OCI-LY3 (cell line): ENCODE measurements at regions not wholly inside any gene's neighbourhood (a gene's known extent, or its start where the extent isn't known, plus 50 kb on each side); places are given as distances from the start of the nearest gene placed in this dataset.

ENCODE experiments used
- H2AFZ ChIP-seq: fragments of 200-600, 300-600 bp; shearing (Covaris generic); 2 replicates; pipeline ENCODE4 v1.6.0; 2014; ENCODE audit warnings: antibody characterized with exemption, low read depth, low read length
- H3K27ac ChIP-seq: fragments of 200-600, 300-600 bp; sonication (generic); 2 replicates; pipeline ENCODE4 v1.5.1; 2014; ENCODE audit warnings: mild to moderate bottlenecking, low read length, moderate library complexity, mixed read lengths
- H3K27me3 ChIP-seq: fragments of 200-600, 300-600 bp; sonication (generic); 2 replicates; pipeline ENCODE4 v1.6.1; 2014; ENCODE audit warnings: low read depth, low read length, mixed read lengths
- H3K36me3 ChIP-seq: fragments of 200-600, 300-600 bp; sonication (generic); replicated peaks from 2 replicates; pipeline ENCODE3; 2014; ENCODE audit warnings: low read depth, low read length, mixed read lengths
- H3K4me1 ChIP-seq: fragments of 300-600, 200-600 bp; sonication (generic); 2 replicates; pipeline ENCODE4 v1.6.1; 2014; ENCODE audit warnings: low read length, mixed read lengths
- H3K4me2 ChIP-seq: fragments of 200-600, 300-600 bp; sonication (generic); 2 replicates; pipeline ENCODE4 v1.6.1; 2014; ENCODE audit warnings: low read length, mixed read lengths
- H3K4me3 ChIP-seq: fragments of 300-600, 200-600 bp; sonication (generic); 2 replicates; pipeline ENCODE4 v1.5.1; 2014; ENCODE audit warnings: antibody characterized with exemption, mild to moderate bottlenecking, low read length, moderate library complexity
- H3K79me2 ChIP-seq: fragments of 300-600, 200-600 bp; shearing (Covaris generic); 2 replicates; pipeline ENCODE4 v1.6.1; 2014; ENCODE audit warnings: mild to moderate bottlenecking, low read length, mixed read lengths
- H3K9ac ChIP-seq: fragments of 300-600, 200-600 bp; shearing (Covaris generic); 2 replicates; pipeline ENCODE4 v1.6.0; 2014; ENCODE audit warnings: mild to moderate bottlenecking, low read length, moderate library complexity
- H3K9me3 ChIP-seq: fragments of 200-600, 300-600 bp; shearing (Covaris generic); 2 replicates; pipeline ENCODE4 v1.6.1; 2014; ENCODE audit warnings: low read length, mixed read lengths; ENCODE audit not compliant: insufficient read depth
- H4K20me1 ChIP-seq: fragments of 200-600, 300-600 bp; sonication (generic); 2 replicates; pipeline ENCODE4 v1.6.1; 2016; ENCODE audit warnings: low read length, mixed read lengths; ENCODE audit not compliant: insufficient read depth
- EZH2phosphoT487 ChIP-seq: fragments of 200-600 bp; shearing (Covaris generic); IDR thresholded peaks from 2 replicates; pipeline ENCODE4 v1.6.1; 2018; ENCODE audit warnings: antibody characterized with exemption, mixed run types, low read depth
- TF ChIP-seq, protein P1 (sequence below): fragments of 200-600, 300-600 bp; sonication (generic); IDR thresholded peaks from 2 replicates; pipeline ENCODE4 v1.5.1; 2014; ENCODE audit warnings: antibody characterized with exemption, low read length, low read depth

DNA sequence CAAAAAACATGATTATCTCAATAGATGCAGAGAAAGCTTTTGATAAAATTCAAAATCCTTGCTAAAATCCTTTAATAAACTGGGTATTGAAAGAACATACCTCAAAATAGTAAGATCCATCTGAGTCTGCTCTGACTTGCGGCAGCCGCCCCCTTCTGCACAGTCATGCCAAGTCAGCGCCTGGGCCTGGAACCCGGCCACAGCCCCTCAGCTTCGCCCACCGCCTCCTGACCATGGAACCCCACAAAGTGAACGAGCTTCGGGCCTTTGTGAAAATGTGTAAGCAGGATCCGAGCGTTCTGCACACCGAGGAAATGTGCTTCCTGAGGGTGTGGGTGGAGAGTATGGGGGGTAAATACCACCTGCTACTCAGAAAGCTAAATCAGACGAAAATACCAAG, 270.9 kb upstream of the TFPI start:
- Histone ChIP-seq H3K4me3 (no peak overlapping the region), H2AFZ (no peak overlapping the region), H3K27me3 (no peaks in the 10 kb centered on the region), H3K9me3 (no peaks in the 10 kb centered on the region), H4K20me1 (no peaks in the 10 kb centered on the region), H3K4me2 (no peak overlapping the region), H3K9ac (no peak overlapping the region), H3K36me3 (no peaks in the 10 kb centered on the region), H3K4me1 (no peaks in the 10 kb centered on the region), H3K27ac (no peak overlapping the region), H3K79me2 (no peaks in the 10 kb centered on the region)
- TF ChIP-seq EZH2phosphoT487: no peak
- TF ChIP-seq, protein P1, sequence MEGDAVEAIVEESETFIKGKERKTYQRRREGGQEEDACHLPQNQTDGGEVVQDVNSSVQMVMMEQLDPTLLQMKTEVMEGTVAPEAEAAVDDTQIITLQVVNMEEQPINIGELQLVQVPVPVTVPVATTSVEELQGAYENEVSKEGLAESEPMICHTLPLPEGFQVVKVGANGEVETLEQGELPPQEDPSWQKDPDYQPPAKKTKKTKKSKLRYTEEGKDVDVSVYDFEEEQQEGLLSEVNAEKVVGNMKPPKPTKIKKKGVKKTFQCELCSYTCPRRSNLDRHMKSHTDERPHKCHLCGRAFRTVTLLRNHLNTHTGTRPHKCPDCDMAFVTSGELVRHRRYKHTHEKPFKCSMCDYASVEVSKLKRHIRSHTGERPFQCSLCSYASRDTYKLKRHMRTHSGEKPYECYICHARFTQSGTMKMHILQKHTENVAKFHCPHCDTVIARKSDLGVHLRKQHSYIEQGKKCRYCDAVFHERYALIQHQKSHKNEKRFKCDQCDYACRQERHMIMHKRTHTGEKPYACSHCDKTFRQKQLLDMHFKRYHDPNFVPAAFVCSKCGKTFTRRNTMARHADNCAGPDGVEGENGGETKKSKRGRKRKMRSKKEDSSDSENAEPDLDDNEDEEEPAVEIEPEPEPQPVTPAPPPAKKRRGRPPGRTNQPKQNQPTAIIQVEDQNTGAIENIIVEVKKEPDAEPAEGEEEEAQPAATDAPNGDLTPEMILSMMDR: no peak

DNA sequence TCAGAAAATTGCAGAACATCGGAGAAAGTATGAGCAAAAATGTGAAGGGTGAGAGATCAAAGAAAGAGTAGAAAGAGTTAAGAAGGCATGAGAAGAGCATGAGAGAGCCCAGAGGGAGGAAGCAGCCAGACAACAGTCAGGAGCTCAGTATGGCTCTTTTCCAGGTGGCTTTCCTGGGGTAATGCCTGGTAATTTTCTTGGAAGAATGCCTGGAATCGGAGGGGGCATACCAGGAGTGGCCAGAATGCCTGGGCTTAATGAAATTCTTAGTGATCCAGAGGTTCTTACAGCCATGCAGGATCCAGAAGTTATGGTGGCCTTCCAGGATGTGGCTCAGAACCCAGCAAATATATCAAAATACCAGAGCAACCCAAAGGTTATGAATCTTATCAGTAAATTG, 271.8 kb upstream of the TFPI start:
- TF ChIP-seq, protein P1: no peak
- no peak for TF ChIP-seq EZH2phosphoT487
- Histone ChIP-seq H2AFZ (no peak overlapping the region), H3K27ac (no peak overlapping the region), H3K36me3 (no peaks in the 10 kb centered on the region), H3K4me3 (no peak overlapping the region), H3K79me2 (no peaks in the 10 kb centered on the region), H3K4me2 (no peak overlapping the region), H3K4me1 (no peaks in the 10 kb centered on the region), H3K9me3 (no peaks in the 10 kb centered on the region), H3K9ac (no peak overlapping the region), H4K20me1 (no peaks in the 10 kb centered on the region), H3K27me3 (no peaks in the 10 kb centered on the region)

DNA sequence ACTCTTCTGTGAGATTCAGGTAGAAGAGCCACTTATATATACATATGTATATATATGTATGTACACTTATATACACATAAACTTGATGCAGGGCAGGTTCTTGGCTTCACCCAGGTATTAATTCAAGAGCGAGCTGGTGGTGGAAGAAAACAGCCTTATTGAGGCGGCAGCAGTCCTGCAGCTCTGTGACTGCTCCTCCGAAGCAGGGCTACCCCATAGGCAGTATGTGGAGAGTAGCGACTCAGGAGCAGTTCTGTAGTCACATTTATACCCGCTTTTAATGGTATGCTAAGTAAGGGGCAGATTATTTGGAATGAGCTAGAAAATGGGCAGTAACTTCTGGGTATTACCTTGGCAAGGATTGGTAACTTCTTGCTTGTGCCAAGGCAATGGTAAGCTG, 280.6 kb upstream of the TFPI start:
- H3K9me3 ChIP-seq: no peaks in the 10 kb centered on the region
- no peak overlapping the region for H3K9ac ChIP-seq
- no peaks in the 10 kb centered on the region for H3K79me2 ChIP-seq
- no peaks in the 10 kb centered on the region for H3K27me3 ChIP-seq
- no peak overlapping the region for H2AFZ ChIP-seq
- TF ChIP-seq, protein P1: no peak
- no peak for TF ChIP-seq EZH2phosphoT487
- no peak overlapping the region for H3K4me2 ChIP-seq
- H3K4me3 ChIP-seq: no peak overlapping the region
- H3K4me1 ChIP-seq: no peaks in the 10 kb centered on the region
- no peaks in the 10 kb centered on the region for H3K36me3 ChIP-seq
- H3K27ac ChIP-seq: no peak overlapping the region
- no peaks in the 10 kb centered on the region for H4K20me1 ChIP-seq

DNA sequence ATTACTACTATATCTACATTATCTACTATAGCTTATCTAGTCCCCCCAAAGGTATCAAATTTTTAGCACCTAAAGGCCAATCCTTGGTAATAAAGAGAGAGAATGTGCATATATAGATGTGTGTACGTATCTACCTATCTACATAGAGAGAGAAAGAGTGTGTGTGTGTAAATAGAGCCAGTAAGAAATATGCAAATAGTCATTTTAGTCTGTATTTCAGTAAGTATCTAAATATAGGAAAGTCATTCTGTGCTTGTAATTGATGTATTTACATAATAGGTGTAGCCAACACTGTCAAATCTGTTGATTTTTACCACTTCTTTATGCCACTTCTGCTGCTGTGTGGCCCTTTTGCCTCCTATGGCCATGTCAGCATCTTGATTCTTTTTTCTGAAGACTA, 284.5 kb upstream of the TFPI start:
- no peaks in the 10 kb centered on the region for H3K9me3 ChIP-seq
- H3K36me3 ChIP-seq: no peaks in the 10 kb centered on the region
- H2AFZ ChIP-seq: 0 out of 2 replicates have a peak overlapping the region, but pooled peaks have one; percentile 9
- TF ChIP-seq, protein P1: no peak
- TF ChIP-seq EZH2phosphoT487: no peak
- H3K9ac ChIP-seq: no peak overlapping the region
- H3K4me1 ChIP-seq: peaks cover 4% of the 10 kb centered on the region; the same call in 1 of the 2 replicates
- no peaks in the 10 kb centered on the region for H3K79me2 ChIP-seq
- H3K27me3 ChIP-seq: no peaks in the 10 kb centered on the region
- no peak overlapping the region for H3K4me2 ChIP-seq
- H4K20me1 ChIP-seq: no peaks in the 10 kb centered on the region
- no peak overlapping the region for H3K4me3 ChIP-seq
- H3K27ac ChIP-seq: no peak overlapping the region
